Gastroesophageal sphincter (tissue), 3 donors: ENCODE measurements at regions not wholly inside any gene's neighbourhood (a gene's known extent, or its start where the extent isn't known, plus 50 kb on each side); places are given as distances from the start of the nearest gene placed in this dataset.

ENCODE experiments used
- EP300 ChIP-seq: sonication (generic); formaldehyde crosslinking; IDR thresholded peaks from one replicate; pipeline ENCODE4 v1.6.1; 2017; ENCODE audit warnings: antibody characterized with exemption, mild to moderate bottlenecking
- TF ChIP-seq, protein P1 (sequence below), 4 experiments: fragments of 200-600 bp in 2 of 4; fragments of 450-650 bp in 2 of 4; sonication (generic) in 1 of 4; IDR thresholded peaks; one replicate each; pipeline ENCODE4 v1.5.1; 2017 to 2019; ENCODE audit warnings: antibody characterized with exemption in 4 of 4, mild to moderate bottlenecking in 2 of 4, moderate library complexity in 2 of 4

DNA sequence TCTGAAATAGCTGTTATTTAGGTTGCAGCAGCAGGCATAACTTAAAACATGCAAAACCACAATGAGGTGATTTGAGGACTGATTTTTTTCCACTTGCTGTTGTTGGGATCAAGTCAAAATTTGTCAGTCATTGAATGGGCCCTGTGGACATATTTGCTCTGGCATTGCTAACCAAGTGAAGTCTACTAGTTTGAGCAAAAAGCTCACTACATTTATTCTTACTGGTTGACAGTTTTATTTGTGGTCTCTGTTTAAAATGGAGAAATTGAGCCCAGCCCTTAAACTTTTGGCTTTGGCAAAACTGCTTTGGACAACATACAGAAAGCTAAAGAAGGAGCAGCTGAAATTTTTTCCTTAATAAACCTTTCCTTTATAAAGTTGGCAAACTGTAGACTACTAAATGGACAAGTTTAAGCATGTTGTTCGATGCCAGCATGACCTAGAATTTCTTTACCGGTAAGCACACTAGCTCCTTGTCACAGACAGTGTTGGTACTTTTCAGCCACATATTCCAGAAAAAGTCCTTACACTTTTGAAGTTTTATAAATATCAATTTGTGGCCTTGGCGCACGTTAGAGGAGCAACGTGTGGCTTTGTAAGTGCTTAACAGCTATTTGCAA is 234.6 kb downstream of the USP25 start:
- TF ChIP-seq EP300: no peak
- TF ChIP-seq, protein P1, sequence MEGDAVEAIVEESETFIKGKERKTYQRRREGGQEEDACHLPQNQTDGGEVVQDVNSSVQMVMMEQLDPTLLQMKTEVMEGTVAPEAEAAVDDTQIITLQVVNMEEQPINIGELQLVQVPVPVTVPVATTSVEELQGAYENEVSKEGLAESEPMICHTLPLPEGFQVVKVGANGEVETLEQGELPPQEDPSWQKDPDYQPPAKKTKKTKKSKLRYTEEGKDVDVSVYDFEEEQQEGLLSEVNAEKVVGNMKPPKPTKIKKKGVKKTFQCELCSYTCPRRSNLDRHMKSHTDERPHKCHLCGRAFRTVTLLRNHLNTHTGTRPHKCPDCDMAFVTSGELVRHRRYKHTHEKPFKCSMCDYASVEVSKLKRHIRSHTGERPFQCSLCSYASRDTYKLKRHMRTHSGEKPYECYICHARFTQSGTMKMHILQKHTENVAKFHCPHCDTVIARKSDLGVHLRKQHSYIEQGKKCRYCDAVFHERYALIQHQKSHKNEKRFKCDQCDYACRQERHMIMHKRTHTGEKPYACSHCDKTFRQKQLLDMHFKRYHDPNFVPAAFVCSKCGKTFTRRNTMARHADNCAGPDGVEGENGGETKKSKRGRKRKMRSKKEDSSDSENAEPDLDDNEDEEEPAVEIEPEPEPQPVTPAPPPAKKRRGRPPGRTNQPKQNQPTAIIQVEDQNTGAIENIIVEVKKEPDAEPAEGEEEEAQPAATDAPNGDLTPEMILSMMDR (IDR thresholded peaks at IDR 0.05): no peak
